K562 (cell line): ENCODE measurements at regions not wholly inside any gene's neighbourhood (a gene's known extent, or its start where the extent isn't known, plus 50 kb on each side); places are given as distances from the start of the nearest gene placed in this dataset.
A peak's percentile ranks its signal among the peaks of the same experiment; 100 is the strongest.

ENCODE experiments used
- ATAC-seq: fragments of 200-7000 bp; cut with Tn5 transposase; 3 replicates; pipeline ENCODE4 v1.9.1; 2020; ENCODE audit warnings: moderate library complexity
- BruUV-seq: library from RNA; stranded (reverse); fragments of 400-500 nt; replicated peaks from 2 replicates; lab custom pipeline; 2021; lab: Mats Ljungman, UMichigan
- CTCF ChIA-PET: fragments of 300-600 bp; formaldehyde crosslinking; extraction: SDS; loops from one replicate; lab custom pipeline; 2021; ENCODE audit warnings: low intra/inter-chr PET ratio; lab: Yijun Ruan, JAX
- POLR2A ChIA-PET: fragments of 300-600, 350-650 bp; sonication (Branson Sonifier 250); formaldehyde crosslinking; extraction: SDS; loops from one replicate; lab custom pipeline; 2021; ENCODE audit warnings: antibody characterized with exemption, inconsistent platforms; lab: Yijun Ruan, JAX
- DNase-seq, 4 experiments: peaks; one replicate each; pipeline versions ENCODE4 v3.0.0 to v3.0.0-alpha.2; 2011 to 2018; ENCODE audit warnings: low spot score in 3 of 4, mixed read lengths in 3 of 4; ENCODE audit errors: extremely low read depth in 1 of 4
- FAIRE-seq: peaks from 2 replicates; lab custom pipeline; 2011; peaks lifted over from hg19 to GRCh38; lab: Jason Lieb, UNC
- H2AFZ ChIP-seq: 2 replicates; pipeline ENCODE4 v1.6.0; 2011; ENCODE audit warnings: low read depth, low read length, control low read depth, inconsistent platforms
- H3K27ac ChIP-seq: fragments of 200-600 bp; 3 replicates; pipeline ENCODE4 v1.8.0; 2011; ENCODE audit warnings: low read depth, mild to moderate bottlenecking, control low read depth, inconsistent platforms, low read length, moderate library complexity, mixed read lengths; ENCODE audit errors: extremely low read depth
- H3K27me3 ChIP-seq, 2 experiments: fragments of 300-600 bp in 1 of 2; 2 replicates in 1 of 2; 3 replicates in 1 of 2; pipeline versions ENCODE4 v1.6.0 to v1.8.0; 2011; ENCODE audit warnings: inconsistent platforms in 2 of 2, low read length in 2 of 2, mild to moderate bottlenecking in 1 of 2, mixed read lengths in 1 of 2, moderate library complexity in 1 of 2; ENCODE audit not compliant: control insufficient read depth in 2 of 2, insufficient read depth in 2 of 2
- H3K36me3 ChIP-seq: fragments of 300-600 bp; 3 replicates; pipeline ENCODE4 v1.8.0; 2011; ENCODE audit warnings: mild to moderate bottlenecking, low read length, inconsistent platforms; ENCODE audit not compliant: control insufficient read depth, insufficient read depth
- H3K4me1 ChIP-seq, 2 experiments: fragments of 200-600 bp in 1 of 2; replicated peaks in 1 of 2; 2 replicates in 1 of 2; 3 replicates in 1 of 2; pipeline versions ENCODE4 v1.5.1 to v1.8.0; 2011; ENCODE audit warnings: inconsistent platforms in 2 of 2, low read length in 2 of 2, mild to moderate bottlenecking in 1 of 2, mixed read lengths in 1 of 2, moderate library complexity in 1 of 2; ENCODE audit not compliant: control insufficient read depth in 2 of 2, insufficient read depth in 2 of 2
- H3K4me2 ChIP-seq: 2 replicates; pipeline ENCODE4 v1.6.1; 2011; ENCODE audit warnings: low read length, control low read depth, inconsistent platforms, mixed read lengths; ENCODE audit not compliant: insufficient read depth
- H3K4me3 ChIP-seq: fragments of 200-600 bp; sonication (generic), shearing (Covaris generic); 2 replicates; pipeline ENCODE4 v1.5.1; 2016; ENCODE audit warnings: control low read depth, inconsistent platforms
- H3K79me2 ChIP-seq: fragments of 200-600 bp; 3 replicates; pipeline ENCODE4 v1.8.0; 2011; ENCODE audit warnings: low read length, inconsistent platforms; ENCODE audit not compliant: control insufficient read depth, insufficient read depth
- H3K9ac ChIP-seq, 2 experiments: 2 replicates each; pipeline versions ENCODE4 v1.6.0 to v1.6.1; 2011; ENCODE audit warnings: low read depth in 2 of 2, low read length in 2 of 2, control low read depth in 1 of 2, inconsistent platforms in 1 of 2, mild to moderate bottlenecking in 1 of 2, mixed read lengths in 1 of 2; ENCODE audit not compliant: insufficient read depth in 1 of 2
- H3K9me1 ChIP-seq: one replicate; pipeline ENCODE4 v1.6.0; 2011; ENCODE audit warnings: inconsistent platforms, mild to moderate bottlenecking, low read length, moderate library complexity; ENCODE audit not compliant: control insufficient read depth, insufficient read depth
- H3K9me3 ChIP-seq: replicated peaks from 2 replicates; pipeline ENCODE4 v1.5.1; 2011; ENCODE audit warnings: low read depth, low read length, inconsistent platforms; ENCODE audit not compliant: control insufficient read depth, insufficient read depth
- H4K20me1 ChIP-seq: replicated peaks from 2 replicates; pipeline ENCODE4 v1.6.1; 2011; ENCODE audit warnings: low read length, inconsistent platforms, mixed read lengths; ENCODE audit not compliant: control insufficient read depth, insufficient read depth
- HMG20A ChIP-seq: fragments of 450-650 bp; formaldehyde crosslinking; conservative IDR thresholded peaks from 2 replicates; pipeline ENCODE4 v1.4.0; 2020; ENCODE audit warnings: mild to moderate bottlenecking, mixed read lengths
- in situ Hi-C: fragments of 300-500 bp; cut with MboI; formaldehyde crosslinking; loops from 4 replicates; pipeline ENCODE4 v1.15.0; 2018; ENCODE audit warnings: inconsistent platforms, mixed read lengths
- intact Hi-C: fragments of 100-400 bp; cut with micrococcal nuclease; formaldehyde crosslinking; loops from 2 replicates; pipeline ENCODE4 v1.14.2; 2022
- TF ChIP-seq, protein P1 (sequence below), 2 experiments: fragments of 450-650 bp; IDR thresholded peaks; 2 replicates each; pipeline ENCODE4 v1.6.1; 2018; ENCODE audit warnings: mild to moderate bottlenecking in 2 of 2, low read depth in 1 of 2; ENCODE audit not compliant: partially characterized antibody in 2 of 2

DNA sequence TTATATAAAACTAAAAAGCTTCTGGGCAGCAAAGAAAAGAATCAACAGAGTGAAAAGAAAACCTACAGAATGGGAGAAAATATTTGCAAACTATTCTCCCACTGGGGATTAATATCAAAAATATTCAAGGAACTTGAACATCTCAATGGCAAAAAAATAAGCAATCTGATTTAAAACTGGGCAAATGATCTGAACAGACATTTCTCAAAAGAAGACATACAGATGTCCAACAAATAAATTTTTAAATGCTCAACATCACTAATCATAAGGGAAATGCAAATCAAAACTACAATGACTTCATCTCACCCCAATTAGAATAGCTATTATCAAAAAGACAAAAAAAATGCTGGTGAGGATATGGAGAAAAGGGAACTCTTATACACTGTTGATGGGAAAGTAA lies 57.2 kb upstream of the SSBP2 start:
- no peaks in the 10 kb centered on the region for H3K27me3 ChIP-seq
- no peak overlapping the region for H3K27ac ChIP-seq
- intact Hi-C loops: no loop called here

More for the DNA sequence above, 57.2 kb upstream of the SSBP2 start:
- BruUV-seq: no TSS peak
- in situ Hi-C loops: no loop called here
- no peaks in the 10 kb centered on the region for H4K20me1 ChIP-seq
- DNase-seq (no peak), FAIRE-seq (no peak), ATAC-seq (no peak)
- H3K4me1 ChIP-seq: no peaks in the 10 kb centered on the region
- no peak overlapping the region for H2AFZ ChIP-seq
- ChIA-PET POLR2A (no interaction called here), CTCF (no interaction called here)
- H3K36me3 ChIP-seq: no peaks in the 10 kb centered on the region
- no peak overlapping the region for H3K4me2 ChIP-seq
- H3K9me1 ChIP-seq: no peaks in the 10 kb centered on the region
- no peaks in the 10 kb centered on the region for H3K9me3 ChIP-seq
- no peak overlapping the region for H3K4me3 ChIP-seq
- TF ChIP-seq, protein P1, sequence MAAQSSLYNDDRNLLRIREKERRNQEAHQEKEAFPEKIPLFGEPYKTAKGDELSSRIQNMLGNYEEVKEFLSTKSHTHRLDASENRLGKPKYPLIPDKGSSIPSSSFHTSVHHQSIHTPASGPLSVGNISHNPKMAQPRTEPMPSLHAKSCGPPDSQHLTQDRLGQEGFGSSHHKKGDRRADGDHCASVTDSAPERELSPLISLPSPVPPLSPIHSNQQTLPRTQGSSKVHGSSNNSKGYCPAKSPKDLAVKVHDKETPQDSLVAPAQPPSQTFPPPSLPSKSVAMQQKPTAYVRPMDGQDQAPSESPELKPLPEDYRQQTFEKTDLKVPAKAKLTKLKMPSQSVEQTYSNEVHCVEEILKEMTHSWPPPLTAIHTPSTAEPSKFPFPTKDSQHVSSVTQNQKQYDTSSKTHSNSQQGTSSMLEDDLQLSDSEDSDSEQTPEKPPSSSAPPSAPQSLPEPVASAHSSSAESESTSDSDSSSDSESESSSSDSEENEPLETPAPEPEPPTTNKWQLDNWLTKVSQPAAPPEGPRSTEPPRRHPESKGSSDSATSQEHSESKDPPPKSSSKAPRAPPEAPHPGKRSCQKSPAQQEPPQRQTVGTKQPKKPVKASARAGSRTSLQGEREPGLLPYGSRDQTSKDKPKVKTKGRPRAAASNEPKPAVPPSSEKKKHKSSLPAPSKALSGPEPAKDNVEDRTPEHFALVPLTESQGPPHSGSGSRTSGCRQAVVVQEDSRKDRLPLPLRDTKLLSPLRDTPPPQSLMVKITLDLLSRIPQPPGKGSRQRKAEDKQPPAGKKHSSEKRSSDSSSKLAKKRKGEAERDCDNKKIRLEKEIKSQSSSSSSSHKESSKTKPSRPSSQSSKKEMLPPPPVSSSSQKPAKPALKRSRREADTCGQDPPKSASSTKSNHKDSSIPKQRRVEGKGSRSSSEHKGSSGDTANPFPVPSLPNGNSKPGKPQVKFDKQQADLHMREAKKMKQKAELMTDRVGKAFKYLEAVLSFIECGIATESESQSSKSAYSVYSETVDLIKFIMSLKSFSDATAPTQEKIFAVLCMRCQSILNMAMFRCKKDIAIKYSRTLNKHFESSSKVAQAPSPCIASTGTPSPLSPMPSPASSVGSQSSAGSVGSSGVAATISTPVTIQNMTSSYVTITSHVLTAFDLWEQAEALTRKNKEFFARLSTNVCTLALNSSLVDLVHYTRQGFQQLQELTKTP (IDR thresholded peaks at IDR 0.05; ENCODE audit: low read depth in 1 of 2, partially characterized antibody in 2 of 2): peak in 1 of 2 experiments; percentile 95
- no peak for TF ChIP-seq HMG20A (CRISPR knock-in tag)
- no peak overlapping the region for H3K9ac ChIP-seq
- no peaks in the 10 kb centered on the region for H3K79me2 ChIP-seq
